MM.1S (cell line): ENCODE measurements at regions not wholly inside any gene's neighbourhood (a gene's known extent, or its start where the extent isn't known, plus 50 kb on each side); places are given as distances from the start of the nearest gene placed in this dataset.

ENCODE experiments used
- CTCF ChIP-seq: fragments of 300-600 bp; sonication (generic); IDR thresholded peaks from 2 replicates; pipeline ENCODE4 v1.5.1; 2016; ENCODE audit warnings: antibody characterized with exemption, low read length, mixed read lengths
- EZH2 ChIP-seq: fragments of 300-600 bp; sonication (generic); optimal IDR thresholded peaks from 2 replicates; pipeline ENCODE3; 2017; ENCODE audit warnings: low read depth, mild to moderate bottlenecking, antibody characterized with exemption, low read length, mixed read lengths
- EZH2phosphoT487 ChIP-seq: fragments of 300-600 bp; sonication (generic); IDR thresholded peaks from 2 replicates; pipeline ENCODE4 v1.6.1; 2018; ENCODE audit warnings: antibody characterized with exemption, low read length

GRCh38 chr2:184468826-184469225 lies 129.5 kb upstream of the ZNF804A start:
- TF ChIP-seq CTCF (no peak), EZH2 (no peak), EZH2phosphoT487 (no peak)
